H7 (cell line): ENCODE measurements at regions not wholly inside any gene's neighbourhood (a gene's known extent, or its start where the extent isn't known, plus 50 kb on each side); places are given as distances from the start of the nearest gene placed in this dataset.
"Not testable (repeated sequence)": the region's sequence is repeated elsewhere in the genome, so short reads cannot be mapped to it uniquely, and the experiment has no call there.

Experiments used
- DNase-seq: peaks from one replicate; pipeline ENCODE4 v3.0.0; 2012
- H3K27me3 ChIP-seq: 2 replicates; pipeline ENCODE4 v1.6.0; 2011; ENCODE audit warnings: mild to moderate bottlenecking, low read length; ENCODE audit not compliant: control insufficient read depth, insufficient read depth
- H3K36me3 ChIP-seq: replicated peaks from 2 replicates; pipeline ENCODE4 v1.5.1; 2011; ENCODE audit warnings: low read length; ENCODE audit not compliant: control insufficient read depth, insufficient read depth
- H3K4me3 ChIP-seq: 2 replicates; pipeline ENCODE4 v1.5.1; 2011; ENCODE audit warnings: low read depth, mild to moderate bottlenecking, control low read depth, low read length, moderate library complexity; ENCODE audit not compliant: insufficient read depth

GRCh38 chr1:208731981-208732821 lies 488.0 kb upstream of the PLXNA2 start:
- no peaks in the 10 kb centered on the region for H3K36me3 ChIP-seq
- DNase-seq: no peak
- H3K27me3 ChIP-seq: no peaks in the 10 kb centered on the region
- no peak overlapping the region for H3K4me3 ChIP-seq

- no peak for DNase-seq
- Histone ChIP-seq H3K27me3 (no peaks in the 10 kb centered on the region), H3K36me3 (no peaks in the 10 kb centered on the region), H3K4me3 (no peak overlapping the region)
Measured at GRCh38 chr1:208737161-208737560, 493.0 kb upstream of the PLXNA2 start.

GRCh38 chr1:208737922-208738321 lies 493.7 kb upstream of the PLXNA2 start:
- peak; percentile 10 for DNase-seq
- no peak overlapping the region for H3K4me3 ChIP-seq
- no peaks in the 10 kb centered on the region for H3K36me3 ChIP-seq
- H3K27me3 ChIP-seq: no peaks in the 10 kb centered on the region

- not testable (repeated sequence) for H3K4me3 ChIP-seq, DNase-seq, H3K36me3 ChIP-seq, H3K27me3 ChIP-seq
Measured at GRCh38 chr1:208739636-208740035, 495.5 kb upstream of the PLXNA2 start.

GRCh38 chr1:208741296-208741695 lies 497.1 kb upstream of the PLXNA2 start:
- H3K27me3 ChIP-seq: no peaks in the 10 kb centered on the region
- H3K36me3 ChIP-seq: no peaks in the 10 kb centered on the region
- H3K4me3 ChIP-seq: no peak overlapping the region
- DNase-seq: no peak

- Histone ChIP-seq H3K4me3 (no peak overlapping the region), H3K27me3 (no peaks in the 10 kb centered on the region), H3K36me3 (no peaks in the 10 kb centered on the region)
- no peak for DNase-seq
Measured at GRCh38 chr1:208743361-208743760, 499.2 kb upstream of the PLXNA2 start.

GRCh38 chr1:208747979-208748378 lies 503.8 kb upstream of the PLXNA2 start:
- no peak for DNase-seq
- Histone ChIP-seq H3K27me3 (no peaks in the 10 kb centered on the region; the same call in 1 of the 2 replicates), H3K4me3 (no peak overlapping the region), H3K36me3 (no peaks in the 10 kb centered on the region)

GRCh38 chr1:208748387-208749165 lies 504.4 kb upstream of the PLXNA2 start:
- no peaks in the 10 kb centered on the region for H3K36me3 ChIP-seq
- no peak for DNase-seq
- H3K4me3 ChIP-seq: no peak overlapping the region
- H3K27me3 ChIP-seq: no peaks in the 10 kb centered on the region; the same call in 1 of the 2 replicates

- no peak for DNase-seq
- H3K4me3 ChIP-seq: no peak overlapping the region
- no peaks in the 10 kb centered on the region for H3K36me3 ChIP-seq
- no peaks in the 10 kb centered on the region for H3K27me3 ChIP-seq
Measured at GRCh38 chr1:208756339-208756981, 512.3 kb upstream of the PLXNA2 start.

GRCh38 chr1:208757846-208758245 lies 513.7 kb upstream of the PLXNA2 start:
- H3K36me3 ChIP-seq: no peaks in the 10 kb centered on the region
- DNase-seq: no peak

GRCh38 chr1:208759255-208759654 lies 515.1 kb upstream of the PLXNA2 start:
- H3K27me3 ChIP-seq: no peaks in the 10 kb centered on the region
- no peaks in the 10 kb centered on the region for H3K36me3 ChIP-seq
- DNase-seq: no peak
- H3K4me3 ChIP-seq: no peak overlapping the region

More at GRCh38 chr1:208757846-208758245, 513.7 kb upstream of the PLXNA2 start:
- H3K4me3 ChIP-seq: no peak overlapping the region
- no peaks in the 10 kb centered on the region for H3K27me3 ChIP-seq

GRCh38 chr1:208763971-208764370 lies 519.8 kb upstream of the PLXNA2 start:
- H3K36me3 ChIP-seq: no peaks in the 10 kb centered on the region
- H3K27me3 ChIP-seq: no peaks in the 10 kb centered on the region
- no peak for DNase-seq
- no peak overlapping the region for H3K4me3 ChIP-seq

GRCh38 chr1:208766832-208767231 lies 522.6 kb upstream of the PLXNA2 start:
- no peak for DNase-seq
- Histone ChIP-seq H3K36me3 (no peaks in the 10 kb centered on the region), H3K27me3 (no peaks in the 10 kb centered on the region), H3K4me3 (no peak overlapping the region)

GRCh38 chr1:208767816-208768215 lies 523.6 kb upstream of the PLXNA2 start:
- no peaks in the 10 kb centered on the region for H3K27me3 ChIP-seq
- H3K36me3 ChIP-seq: no peaks in the 10 kb centered on the region
- no peak overlapping the region for H3K4me3 ChIP-seq
- DNase-seq: no peak
